GM21529 (cell line): ENCODE measurements at regions not wholly inside any gene's neighbourhood (a gene's known extent, or its start where the extent isn't known, plus 50 kb on each side); places are given as distances from the start of the nearest gene placed in this dataset.

Experiments used
- ATAC-seq: cut with Tn5 transposase; IDR thresholded peaks from one replicate; pipeline ENCODE4 v1.9.1; 2021; ENCODE audit not compliant: unreplicated experiment

DNA sequence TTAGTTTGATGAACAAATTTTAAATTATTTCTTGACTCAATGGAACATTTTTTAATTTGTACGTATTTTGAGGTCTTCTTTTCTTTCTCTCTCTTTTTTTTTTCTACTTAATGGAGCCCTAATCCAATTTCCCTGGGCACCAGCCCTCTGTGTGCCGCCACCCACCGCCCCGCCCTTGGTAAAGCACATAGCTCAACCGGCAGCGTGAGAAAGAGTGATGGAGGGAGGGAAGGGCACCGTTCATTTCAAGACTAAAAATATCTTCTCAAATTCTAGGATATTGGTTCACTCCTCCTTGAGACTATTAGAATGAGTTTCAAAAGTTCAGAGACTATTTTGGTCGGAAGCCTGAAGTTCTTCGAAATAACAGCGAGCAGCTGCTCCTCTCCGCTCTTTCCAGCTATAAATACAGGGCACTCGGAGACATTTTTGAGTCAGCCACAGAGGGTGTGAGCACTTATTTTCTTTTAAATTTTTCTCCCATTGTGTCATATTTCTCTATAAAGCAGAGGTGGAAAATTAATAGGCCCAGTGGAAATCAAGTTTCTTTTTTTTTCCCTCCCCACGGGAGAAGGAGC, 731.7 kb upstream of the ID2 start:
- ATAC-seq: no peak

DNA sequence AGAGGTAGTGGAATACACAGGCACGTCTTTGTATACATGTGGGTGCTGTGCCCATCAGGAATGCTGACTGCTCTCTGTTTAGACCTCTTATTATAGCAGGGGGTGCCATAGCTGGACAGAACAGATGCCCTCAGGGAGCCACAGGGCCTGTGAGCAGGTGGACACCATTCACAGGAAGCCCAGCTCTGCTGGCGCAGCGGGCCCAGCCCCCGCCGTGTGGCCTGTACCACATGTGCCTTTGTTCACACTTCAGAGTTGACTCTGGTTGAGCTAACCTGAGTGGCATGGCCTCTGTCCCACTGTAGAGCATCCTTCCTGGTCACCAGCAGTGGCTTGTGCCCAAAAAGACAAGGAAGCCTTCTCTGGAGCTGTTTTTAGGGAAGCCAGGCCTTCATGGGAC, 730.9 kb upstream of the ID2 start:
- ATAC-seq: no peak

DNA sequence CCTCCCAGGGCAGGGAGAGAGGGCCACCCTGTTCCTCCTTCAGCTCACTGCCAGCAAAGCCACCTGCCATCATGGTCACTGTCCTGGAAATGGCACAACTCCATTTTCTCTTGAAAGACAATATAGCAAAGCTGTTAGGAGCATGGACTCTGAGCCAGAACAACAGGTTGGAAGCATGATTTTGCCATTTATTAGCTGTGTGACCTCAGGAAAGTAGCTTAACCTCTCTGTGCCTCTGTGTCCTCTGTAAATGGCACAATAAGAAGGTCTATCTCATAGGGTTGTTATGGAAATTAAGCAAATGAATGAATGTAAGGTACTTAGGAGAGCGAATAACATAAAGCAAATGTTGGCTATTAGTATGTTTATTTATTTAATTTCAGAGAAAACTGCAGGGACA, 730.4 kb upstream of the ID2 start:
- no peak for ATAC-seq

DNA sequence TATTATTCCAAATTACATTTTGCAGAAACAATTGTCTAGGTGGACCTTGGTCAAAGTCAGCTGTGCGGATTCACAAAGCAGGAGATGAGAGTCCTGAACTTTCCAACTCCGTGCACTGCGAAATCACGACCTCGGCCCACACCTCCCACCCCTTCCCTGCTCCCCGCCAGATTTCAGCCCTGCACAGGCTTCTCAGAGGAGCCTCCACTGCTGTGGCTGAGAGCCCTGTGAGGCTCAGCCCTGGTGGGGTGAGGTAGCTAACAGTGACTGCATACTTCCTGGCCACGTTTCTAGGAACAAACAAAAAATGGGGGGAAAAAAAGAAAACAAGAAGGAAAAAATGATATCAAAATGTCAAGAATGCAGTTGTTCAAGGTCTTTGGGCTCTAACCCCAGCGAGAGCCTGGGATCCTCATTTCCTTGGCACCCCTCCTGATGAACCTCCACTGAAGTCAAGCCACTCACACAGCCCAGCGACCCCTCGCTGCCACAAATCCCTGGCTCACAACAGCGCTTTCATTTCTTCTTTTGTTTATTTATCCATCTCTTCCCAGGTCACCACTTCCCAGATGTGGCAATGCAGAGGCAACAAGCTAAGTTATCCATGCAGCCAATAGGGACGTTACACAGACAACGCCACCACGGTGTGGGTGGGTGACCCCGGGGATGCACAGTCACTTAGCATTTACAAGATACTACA, 729.7 kb upstream of the ID2 start:
- no peak for ATAC-seq

DNA sequence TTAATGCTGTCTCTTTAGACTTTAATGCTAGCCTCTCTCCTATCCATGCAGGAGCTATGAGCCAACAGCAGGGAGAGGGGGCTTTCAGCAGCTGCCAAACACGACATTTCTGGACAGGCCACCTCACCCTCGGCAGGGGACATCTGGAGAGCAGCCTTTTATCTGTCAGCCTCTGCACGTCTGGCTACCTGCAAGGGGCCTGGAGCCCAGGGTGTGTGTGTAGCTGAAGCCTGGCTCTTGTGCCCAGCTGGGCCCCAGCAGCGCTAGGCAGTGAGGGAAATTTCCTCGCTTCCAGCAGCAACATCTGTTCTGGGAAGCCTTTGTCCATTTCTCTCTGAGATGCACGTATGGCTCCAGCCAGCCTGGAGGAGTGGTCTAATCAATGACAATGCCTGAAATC, 728.7 kb upstream of the ID2 start:
- ATAC-seq: no peak

DNA sequence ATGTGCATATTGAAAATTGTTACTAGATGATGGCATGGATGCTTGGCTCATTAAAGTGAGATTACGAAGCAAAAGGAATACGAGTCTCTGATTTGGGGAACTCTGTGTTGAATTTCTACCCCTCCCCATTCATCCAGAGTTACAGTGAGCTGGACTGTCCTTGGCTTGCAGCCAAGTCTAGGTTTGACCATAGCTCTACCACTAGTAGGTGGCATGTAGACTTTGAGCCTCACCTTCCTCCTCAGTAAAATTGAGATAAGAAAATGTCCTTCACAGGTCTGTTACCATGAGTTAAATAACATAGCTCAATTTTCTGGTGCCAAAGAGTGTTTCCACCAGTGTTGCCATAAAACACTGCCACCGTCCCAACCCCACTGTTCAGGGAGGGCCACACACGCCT, 727.6 kb upstream of the ID2 start:
- ATAC-seq: no peak

DNA sequence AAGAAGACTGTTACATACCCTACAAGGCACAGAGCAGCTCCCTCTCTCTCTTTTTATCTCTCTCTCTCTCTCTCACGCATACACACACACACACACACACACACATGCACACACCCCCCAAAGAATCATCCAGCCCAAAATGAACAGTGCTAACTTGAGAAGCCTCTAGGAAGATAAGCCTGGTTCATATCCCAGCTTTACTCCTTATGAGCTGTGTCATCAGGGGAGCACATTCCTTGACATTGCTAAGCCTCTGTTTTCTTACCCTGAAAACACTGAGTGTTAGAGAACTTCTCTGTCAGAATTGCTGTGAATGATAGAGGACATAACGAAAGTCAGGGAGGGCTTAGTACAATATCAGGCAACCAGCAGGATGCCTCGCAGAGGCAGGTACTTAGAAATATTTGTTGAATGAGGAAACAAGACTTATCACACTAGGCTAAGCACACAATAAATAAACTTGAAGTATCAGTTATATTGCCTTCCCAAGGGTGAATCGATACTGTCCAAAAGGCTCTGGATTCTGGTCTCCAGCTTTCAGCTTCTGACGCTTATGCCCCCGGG, 725.6 kb upstream of the ID2 start:
- ATAC-seq: no peak

DNA sequence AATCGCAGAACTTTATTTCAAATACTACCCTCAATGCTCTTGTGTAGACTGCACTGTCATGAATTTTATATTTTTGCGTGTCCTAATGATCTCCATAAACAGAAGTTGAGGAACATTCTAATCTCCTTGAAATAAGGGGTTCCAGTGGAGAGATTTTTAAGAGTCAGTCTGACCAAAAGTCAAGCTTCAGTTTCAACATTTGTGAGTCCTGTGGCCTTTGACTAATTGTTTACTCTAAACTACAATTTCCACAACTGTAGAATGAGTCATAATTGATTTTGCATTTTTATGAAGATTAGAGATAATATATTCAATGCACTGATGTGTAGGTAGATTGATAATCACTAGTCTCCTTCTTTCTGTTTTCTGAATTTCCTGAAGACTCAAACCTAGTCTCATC, 720.3 kb upstream of the ID2 start:
- ATAC-seq: no peak

DNA sequence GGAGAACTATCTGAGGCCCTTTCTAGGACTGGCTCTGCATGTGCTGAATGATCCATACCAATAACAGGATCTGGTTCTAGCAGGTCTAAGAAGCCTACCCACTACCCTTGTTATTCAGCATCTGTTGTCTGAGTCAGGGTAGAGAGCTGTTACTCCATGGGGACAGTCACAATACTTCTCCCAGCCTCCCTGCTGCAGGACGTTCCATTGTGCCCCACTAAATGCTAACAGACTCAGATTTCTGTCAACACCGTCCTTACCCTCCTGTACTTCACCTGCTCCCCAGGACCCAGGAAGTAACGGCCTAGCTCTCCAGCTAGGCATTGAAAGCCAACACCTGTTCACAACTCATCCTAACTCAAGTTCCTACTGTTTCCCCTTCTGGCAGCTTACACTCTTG, 719.7 kb upstream of the ID2 start:
- ATAC-seq: no peak

DNA sequence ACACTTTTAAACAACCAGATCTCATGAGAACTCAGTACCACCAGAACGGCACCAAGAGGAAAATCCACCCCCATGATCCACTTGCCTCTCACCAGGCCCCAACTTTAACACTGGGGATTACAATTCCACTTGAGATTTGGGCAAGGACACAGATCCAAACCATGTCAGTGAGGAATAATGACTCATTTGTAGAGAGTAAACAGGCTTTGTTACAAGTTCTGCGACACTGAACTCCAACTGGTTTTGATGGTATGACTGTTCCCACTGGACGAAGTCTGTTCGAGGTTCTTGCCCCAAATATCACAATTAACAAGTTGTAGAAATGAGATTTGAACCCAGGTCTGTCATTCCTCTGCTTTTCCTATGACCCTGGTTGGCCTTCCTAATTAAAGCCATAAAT, 718.1 kb upstream of the ID2 start:
- ATAC-seq: no peak

DNA sequence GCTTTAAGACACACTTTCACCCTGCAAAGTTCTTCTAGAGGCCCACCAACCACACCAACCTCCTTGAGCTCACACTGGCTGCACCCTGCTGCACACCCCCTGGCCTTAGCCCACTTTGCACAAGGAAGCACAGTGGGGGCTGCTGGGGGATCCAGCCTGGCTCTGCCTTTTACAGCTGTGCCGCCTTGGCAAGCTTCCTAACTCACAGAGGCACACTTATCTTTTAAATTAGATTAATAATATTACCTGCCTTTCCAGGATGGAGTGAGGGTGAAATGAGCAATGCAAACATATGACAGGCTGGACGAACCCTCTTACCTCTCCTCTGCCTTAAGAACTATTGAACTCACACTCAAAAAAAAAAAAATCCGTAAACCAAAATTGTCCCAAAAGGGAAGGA, 715.8 kb upstream of the ID2 start:
- ATAC-seq: no peak

DNA sequence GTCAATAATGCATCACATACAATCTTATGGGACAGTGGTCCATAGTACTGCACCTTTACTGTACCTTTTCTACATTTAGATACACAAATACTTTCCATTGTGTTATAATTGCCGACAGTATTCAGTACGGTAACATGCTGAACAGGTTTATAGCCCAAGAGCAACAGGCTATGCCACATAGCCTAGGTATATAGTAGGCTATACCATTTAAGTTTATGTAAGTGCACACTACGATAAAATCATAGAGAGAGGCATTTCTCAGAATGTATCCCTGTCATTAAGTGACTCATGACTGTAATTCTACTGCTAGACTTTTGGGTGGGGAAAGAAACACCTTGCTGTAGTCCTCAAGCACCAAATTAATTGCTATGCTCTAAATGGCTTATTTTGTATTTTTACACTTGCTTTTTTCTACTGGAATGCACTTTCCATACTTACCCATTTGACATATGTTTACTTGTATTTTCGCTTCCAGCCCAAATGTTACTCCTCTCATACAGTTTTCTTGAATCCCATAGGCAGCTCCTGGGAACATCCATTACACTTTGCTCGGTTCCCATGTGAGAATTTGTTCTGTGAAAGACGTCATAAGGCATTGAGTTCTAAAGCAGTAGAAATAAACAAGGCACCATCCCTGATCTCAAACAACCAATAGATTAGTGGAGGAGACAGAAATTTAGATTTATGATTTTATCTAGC, 714.0 kb upstream of the ID2 start:
- no peak for ATAC-seq

DNA sequence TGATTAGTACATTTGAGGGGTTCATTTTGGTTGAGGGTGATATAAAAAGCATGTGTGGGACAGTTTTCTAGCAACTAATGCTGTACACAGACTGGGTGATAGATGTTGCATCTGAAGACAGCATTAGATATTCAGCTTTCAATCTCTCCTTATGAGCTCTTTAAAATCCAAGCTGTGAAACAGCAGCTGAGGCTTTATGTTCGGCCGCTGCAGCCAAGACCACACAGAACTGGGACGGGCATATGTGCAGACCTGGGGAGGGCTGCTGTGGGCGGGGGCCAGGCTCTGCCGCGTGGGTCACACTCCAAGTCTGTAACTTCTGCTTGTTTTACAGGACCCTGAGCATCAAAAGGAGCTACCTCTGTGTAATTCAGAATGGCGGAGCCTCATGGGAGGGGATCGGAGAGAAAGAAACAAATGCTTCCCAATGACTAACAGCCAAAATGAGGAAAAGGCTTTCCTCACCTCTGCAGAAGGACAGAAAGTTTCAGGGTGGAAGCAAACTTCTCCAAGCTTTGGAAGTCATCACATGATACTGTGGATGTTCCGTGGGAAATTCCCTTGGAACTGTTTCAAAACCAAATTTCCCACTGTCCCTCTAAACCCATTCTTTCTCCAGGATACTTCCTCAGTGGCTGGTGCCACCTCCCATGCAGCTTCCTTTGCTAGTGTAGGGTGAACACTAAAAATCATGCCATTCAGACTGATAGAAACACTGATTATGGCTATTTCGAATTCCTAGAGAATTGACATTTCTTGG, 711.9 kb upstream of the ID2 start:
- no peak for ATAC-seq

DNA sequence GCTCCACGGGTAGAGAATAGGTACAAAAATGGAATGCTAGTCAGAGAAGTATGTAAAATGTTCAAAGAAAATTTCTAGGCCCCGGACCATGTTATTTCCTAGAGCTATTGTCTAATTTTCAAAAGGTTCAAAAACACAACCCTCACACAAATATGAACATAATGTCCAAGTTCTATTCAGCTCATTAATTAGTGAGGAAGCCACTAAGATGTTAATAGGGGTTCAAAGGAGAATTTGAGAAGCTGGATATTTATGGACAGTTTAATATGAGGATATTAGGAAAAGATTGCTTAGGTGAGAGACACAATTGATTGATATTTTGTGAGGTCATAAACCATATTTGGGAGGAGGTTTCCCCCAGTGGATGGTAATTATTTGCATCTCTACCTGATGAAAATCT, 710.6 kb upstream of the ID2 start:
- ATAC-seq: no peak

DNA sequence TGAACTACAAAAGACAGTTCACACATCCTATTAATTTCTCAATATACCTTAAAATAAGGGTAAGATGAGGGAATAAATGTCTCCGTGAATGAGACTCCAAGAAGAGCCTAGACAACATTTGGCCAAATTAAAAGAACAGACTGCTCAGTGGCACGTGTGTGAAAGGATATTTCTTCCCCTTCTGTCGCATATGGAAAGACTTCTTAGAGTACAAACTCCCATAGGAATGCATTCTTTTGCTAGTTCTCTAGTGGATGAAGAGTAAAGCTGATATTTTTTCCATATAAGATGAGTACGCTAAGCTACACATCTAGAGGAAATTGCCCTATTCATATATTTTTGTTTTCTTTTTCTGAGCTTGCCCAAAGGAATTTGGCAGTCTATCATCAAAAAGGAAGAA, 710.0 kb upstream of the ID2 start:
- no peak for ATAC-seq

DNA sequence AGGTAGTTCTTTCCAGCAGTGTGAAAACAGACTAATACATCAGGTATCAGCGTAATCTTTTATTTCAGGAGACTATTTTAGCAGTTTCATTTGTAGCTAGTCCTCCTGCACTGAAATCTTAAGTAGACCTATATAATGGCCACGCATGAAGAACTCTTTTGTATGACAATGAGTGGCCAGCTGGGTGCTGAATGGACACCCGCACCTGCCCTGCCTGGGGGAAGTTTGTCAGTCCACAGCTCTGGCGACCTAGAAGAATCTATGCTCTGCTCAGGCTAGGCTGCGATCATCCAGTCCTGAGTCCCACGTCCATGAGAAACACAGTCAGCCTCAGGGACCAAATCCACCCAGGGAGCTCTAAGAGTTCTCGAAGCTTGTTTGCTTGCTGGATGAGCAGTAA, 709.2 kb upstream of the ID2 start:
- ATAC-seq: no peak

DNA sequence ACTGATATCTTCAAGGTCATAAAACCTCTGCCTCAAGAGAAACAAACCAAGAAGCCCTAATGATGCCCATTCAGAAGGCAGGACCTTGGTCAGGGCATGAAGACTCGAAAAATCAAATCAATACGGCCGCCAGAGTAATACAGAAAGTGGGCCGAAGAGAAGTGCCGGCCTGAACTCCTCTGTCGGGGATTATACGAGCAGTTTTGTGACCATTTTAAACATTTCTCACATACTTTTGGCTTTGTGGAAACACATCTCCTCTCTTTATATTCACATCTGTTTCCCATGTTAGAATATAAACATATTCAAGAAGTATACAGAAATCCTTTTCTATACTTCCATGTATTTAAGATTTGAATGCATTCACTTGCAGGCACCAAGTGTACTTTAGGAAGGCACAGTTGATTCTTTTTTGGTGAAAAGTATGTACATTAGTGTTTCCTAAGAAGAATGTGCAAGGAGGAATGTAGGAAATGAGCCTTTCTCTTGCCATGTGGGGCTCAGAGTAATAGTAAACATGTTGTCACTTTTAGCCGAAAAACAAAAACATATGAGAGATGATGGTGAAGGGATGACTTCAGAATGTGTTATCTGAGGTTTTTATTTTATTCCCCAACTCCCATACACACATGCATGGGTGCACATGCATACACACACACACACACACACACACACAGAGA, 707.9 kb upstream of the ID2 start:
- no peak for ATAC-seq

DNA sequence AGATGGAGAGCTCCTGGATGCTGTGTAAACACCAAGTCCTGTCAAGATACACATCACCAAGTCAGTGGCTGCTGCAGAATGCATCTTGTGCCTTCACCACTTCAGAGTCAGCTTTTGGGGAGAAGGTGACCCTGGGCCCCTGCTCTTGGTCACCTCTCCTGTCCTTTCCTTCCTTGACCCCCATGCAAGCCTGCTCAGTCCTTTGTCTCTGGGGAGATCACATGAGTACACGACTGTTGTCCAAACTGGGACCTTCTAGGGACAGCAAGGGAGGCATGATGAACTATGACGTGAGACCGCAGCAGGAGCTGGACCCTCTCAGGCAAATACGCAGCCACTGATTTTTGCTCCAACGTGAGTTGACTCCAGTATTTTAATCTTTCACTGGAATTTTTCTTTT, 706.9 kb upstream of the ID2 start:
- ATAC-seq: no peak

DNA sequence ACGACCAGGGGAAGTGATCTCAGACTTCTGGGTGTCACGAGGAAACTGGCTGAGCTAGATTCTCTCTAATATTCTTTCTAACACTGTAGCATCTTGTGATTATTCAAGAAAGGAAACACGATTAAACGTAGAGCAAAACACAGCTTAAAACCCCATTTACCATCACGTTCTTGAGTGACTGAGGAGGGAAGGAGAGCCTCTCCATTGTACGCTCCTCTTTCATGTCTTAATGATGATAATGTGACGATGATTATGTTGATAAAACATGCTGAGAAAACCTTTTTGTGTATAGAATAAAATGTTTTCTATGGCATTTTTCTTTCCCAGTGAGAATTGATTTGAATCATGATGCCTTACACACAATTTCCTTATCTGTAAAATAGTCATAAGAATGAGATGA, 705.6 kb upstream of the ID2 start:
- no peak for ATAC-seq

DNA sequence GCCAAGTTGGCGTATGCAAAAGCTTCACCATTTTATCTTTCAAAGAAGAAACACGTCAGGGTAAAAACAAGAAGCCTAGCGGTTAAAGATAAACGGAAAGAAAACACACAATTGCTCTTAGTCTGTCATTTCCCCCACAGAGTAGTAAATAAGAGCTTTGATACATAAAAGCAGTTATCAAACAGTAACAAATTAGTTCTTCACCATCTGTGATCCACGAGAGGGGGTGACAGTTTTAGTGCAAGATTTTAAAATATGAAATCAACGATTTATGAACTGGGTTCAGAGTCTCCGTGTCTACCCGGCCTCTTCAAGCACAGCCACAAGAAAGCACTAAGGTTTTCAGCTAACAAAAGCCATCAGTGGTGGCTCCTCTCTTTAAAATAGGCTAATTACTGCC, 703.9 kb upstream of the ID2 start:
- no peak for ATAC-seq

DNA sequence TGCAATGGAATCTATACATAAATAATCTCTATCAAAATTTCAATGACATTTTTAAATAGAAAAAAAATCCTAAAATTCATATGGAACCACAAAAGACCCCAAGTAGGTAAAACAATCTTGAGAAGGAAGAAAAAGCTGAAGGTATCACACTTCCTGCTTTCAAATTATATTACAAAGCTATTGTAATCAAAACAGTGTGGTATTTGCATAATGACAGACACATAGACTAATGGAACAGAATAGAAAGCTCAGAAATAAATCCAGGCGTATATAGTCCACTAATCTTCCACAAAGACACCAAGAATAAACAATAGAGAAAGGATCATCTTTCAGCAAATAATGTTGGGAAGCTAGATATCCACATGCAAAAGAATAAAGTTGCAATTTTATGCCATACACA, 699.8 kb upstream of the ID2 start:
- no peak for ATAC-seq
